GM10266 (cell line): ENCODE measurements at regions not wholly inside any gene's neighbourhood (a gene's known extent, or its start where the extent isn't known, plus 50 kb on each side); places are given as distances from the start of the nearest gene placed in this dataset.

Experiments used
- DNase-seq: peaks from one replicate; pipeline ENCODE4 v3.0.0; 2012; ENCODE audit errors: extremely low spot score
- TF ChIP-seq, protein P1 (sequence below): IDR thresholded peaks from 2 replicates; pipeline ENCODE4 v1.5.1; 2012; ENCODE audit warnings: mild to moderate bottlenecking, low read depth; ENCODE audit not compliant: control insufficient read depth, insufficient read depth; ENCODE audit errors: missing control alignments

- no peak for DNase-seq
- TF ChIP-seq, protein P1, sequence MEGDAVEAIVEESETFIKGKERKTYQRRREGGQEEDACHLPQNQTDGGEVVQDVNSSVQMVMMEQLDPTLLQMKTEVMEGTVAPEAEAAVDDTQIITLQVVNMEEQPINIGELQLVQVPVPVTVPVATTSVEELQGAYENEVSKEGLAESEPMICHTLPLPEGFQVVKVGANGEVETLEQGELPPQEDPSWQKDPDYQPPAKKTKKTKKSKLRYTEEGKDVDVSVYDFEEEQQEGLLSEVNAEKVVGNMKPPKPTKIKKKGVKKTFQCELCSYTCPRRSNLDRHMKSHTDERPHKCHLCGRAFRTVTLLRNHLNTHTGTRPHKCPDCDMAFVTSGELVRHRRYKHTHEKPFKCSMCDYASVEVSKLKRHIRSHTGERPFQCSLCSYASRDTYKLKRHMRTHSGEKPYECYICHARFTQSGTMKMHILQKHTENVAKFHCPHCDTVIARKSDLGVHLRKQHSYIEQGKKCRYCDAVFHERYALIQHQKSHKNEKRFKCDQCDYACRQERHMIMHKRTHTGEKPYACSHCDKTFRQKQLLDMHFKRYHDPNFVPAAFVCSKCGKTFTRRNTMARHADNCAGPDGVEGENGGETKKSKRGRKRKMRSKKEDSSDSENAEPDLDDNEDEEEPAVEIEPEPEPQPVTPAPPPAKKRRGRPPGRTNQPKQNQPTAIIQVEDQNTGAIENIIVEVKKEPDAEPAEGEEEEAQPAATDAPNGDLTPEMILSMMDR, result no peak
Measured at GRCh38 chr10:125225051-125225450, 64.7 kb upstream of the CTBP2 start.

DNA sequence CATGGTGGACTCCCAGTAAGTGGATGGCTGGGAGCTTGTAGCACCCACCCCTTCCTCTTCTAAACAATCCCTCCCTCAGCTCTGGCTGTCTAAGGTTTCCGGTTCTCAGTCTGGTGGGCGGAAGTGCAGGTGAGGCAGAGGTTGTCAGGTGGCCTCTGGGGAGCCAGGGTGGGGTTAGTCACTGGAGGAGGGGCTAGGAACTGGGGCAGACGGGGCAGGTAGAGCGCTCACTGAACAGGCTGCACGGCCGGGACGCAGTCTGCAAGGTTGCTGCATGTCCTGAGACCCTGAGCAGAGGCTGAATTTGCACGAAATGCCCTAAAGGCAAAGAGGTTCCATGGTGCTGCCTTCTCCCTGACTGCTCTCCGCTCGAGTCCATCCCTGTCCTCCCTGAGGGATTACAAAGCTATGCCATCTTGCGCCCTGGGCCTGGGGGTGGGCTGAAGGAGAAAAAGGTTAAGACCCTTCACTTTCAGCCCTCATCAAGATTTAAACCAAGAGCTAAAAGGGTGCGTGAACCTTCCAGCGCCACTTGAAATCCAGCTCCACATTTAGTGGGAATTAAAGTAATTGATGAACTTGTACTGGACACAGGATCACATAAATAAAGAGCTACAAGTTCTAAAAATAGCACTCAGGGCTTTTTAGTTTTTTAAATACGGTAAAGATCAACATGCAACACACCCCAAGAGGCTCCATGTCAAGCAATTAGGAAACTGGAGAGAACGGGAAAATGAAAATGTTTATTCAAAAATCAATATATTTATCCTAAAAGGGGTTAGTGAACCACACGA, 62.3 kb upstream of the CTBP2 start:
- no peak for DNase-seq
- TF ChIP-seq, protein P1, result no peak

DNA sequence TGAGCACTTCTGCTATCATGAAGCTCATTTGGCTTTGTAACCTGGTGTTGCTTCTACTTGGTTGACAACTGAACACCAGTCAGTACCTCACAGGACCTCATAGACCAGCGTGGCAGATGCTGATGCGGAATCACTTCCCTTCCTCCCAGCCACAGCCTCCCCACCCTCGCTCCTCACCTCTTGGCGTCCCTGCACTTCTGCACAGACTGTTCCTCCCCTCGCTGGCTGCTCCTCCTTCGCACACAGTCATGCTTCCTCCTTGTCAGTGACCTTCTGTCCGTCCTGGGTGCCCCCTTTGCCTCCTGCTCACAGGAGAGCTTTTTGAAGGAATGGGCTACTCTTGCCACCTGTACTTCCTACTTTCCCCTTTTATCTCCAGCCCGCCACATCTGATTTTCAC, 61.4 kb upstream of the CTBP2 start:
- TF ChIP-seq, protein P1, result no peak
- no peak for DNase-seq

DNA sequence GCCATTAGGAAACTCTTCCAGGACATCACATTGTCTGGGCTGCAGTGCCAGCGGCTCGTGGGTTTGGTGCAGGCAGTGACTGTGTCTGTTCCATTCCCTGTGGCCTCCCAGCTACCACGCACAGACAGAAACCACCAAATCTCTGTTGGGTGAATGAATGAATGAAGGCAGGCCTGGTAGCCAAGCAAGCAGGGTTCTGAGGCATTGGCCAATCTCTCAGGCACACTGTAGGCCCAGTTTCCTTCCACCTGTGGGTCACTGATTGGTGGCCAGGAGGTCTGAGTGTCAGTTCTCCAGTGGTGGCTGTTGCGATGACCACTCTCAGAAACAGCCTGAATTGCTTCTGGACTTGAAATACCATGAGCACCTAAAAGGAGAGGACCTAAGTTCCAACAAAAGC, 59.4 kb upstream of the CTBP2 start:
- DNase-seq, result no peak
- TF ChIP-seq, protein P1, result no peak

DNA sequence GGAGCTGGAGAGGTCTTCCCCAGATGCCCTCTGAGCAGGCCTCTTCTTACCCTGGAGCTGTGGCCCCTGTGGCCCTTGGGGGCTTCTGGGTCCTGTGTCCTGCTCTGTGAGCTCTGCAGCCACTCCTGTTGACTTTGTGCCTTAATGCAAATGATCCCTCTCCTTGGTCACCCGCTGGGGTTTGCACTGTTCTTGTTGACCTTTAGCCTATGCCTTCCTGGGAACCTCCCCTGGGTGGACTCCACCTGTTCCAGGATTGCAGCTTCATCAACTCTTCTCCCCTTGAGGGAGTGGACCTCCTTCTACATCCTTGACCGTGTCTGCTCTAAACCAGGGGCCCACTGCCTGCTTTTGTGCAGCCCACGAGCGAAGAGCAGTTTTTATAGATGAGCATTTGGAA, 58.6 kb upstream of the CTBP2 start:
- TF ChIP-seq, protein P1, result no peak

GRCh38 chr10:125217990-125218675, 57.8 kb upstream of the CTBP2 start:
- DNase-seq, result no peak
- TF ChIP-seq, protein P1, result no peak

More for the DNA sequence above, 58.6 kb upstream of the CTBP2 start:
- no peak for DNase-seq

DNA sequence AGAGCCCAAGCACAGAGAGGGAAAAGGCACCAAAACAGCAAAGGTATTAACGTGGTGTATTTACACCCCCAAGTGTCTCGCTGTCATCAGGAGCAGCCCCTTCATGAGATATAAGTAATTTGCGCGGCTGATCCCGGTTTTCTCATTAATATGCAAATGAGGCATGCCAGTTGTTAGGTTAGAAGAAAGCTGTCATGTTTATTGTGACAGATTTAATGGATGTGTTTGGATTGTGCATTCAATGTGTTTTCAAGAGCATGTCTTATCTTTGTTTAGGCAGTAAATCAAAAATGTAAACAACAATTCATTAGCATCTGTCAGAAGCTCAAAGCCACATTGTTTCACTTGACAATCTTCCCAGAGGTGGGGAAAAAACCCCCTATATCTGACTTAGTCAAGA, 56.5 kb upstream of the CTBP2 start:
- no peak for DNase-seq
- TF ChIP-seq, protein P1, result no peak
